ENCODE measurements at regions not wholly inside any gene's neighbourhood (a gene's known extent, or its start where the extent isn't known, plus 50 kb on each side); places are given as distances from the start of the nearest gene placed in this dataset.

DNA sequence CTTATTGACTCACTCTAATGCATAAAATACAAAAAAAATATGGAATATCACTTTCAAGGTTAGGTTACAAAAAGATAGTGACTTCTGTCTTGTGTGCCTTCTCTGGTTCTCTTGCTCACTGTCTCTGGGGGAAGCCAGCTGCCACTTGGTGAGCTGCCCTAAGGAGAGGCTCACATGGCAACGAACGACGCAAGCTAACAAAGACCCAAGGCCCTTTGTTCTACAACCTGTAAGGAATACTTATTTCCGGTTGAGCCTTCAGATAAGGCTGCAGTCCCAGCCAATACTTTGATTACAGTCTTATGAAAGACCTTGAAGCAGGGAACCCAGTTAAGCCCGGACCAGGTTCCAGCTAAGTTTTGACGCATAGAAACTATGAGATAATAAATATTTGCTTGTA lies 242.4 kb upstream of the TBX3 start:
- ChIA-PET CTCF (no interaction called here), POLR2A (no interaction called here)
- Histone ChIP-seq H3K9me1 (replicated peaks; ENCODE audit: control insufficient read depth, extremely low read depth, insufficient read depth, low read length) (no peaks in the 10 kb centered on the region), H3K79me2 (ENCODE audit: control insufficient read depth, insufficient read depth, low read length) (no peaks in the 10 kb centered on the region), H3K4me2 (ENCODE audit: insufficient read depth, low read length) (no peak overlapping the region), H3K36me3 (ENCODE audit: control insufficient read depth in 2 of 2, extremely low read depth in 1 of 2, insufficient read depth in 2 of 2, low read length in 2 of 2) (no peaks in the 10 kb centered on the region), H3K9ac (replicated peaks; ENCODE audit: extremely low read depth, insufficient read depth, low read length) (no peak overlapping the region), H3K9me3 (replicated peaks; ENCODE audit: control insufficient read depth, insufficient read depth, low read length) (peaks cover 5% of the 10 kb centered on the region), H3K27ac (ENCODE audit: insufficient read depth, low read depth, low read length) (no peak overlapping the region), H3K4me1 (ENCODE audit: control insufficient read depth, extremely low read depth, insufficient read depth, low read length) (no peaks in the 10 kb centered on the region), H3K27me3 (ENCODE audit: control insufficient read depth in 2 of 2, insufficient read depth in 2 of 2, low read length in 2 of 2) (no peaks in the 10 kb centered on the region), H2AFZ (ENCODE audit: low read depth, low read length) (no peak overlapping the region), H3K4me3 (replicated peaks in 1 of 3; ENCODE audit: insufficient read depth in 1 of 3, low read depth in 1 of 3, low read length in 3 of 3) (no peak overlapping the region), H4K20me1 (replicated peaks; ENCODE audit: control insufficient read depth, extremely low read depth, insufficient read depth, low read length) (no peaks in the 10 kb centered on the region)
- BruUV-seq (replicated peaks) = no TSS peak
- no peak for TF ChIP-seq FOS (IDR thresholded peaks at IDR 0.05; ENCODE audit: borderline replicate concordance, insufficient read depth, low read length)
- TF ChIP-seq GATA2 (IDR thresholded peaks at IDR 0.05; ENCODE audit: insufficient read depth, insufficient read length, low read depth, low read length) = no peak
- no peak for TF ChIP-seq POLR2A (IDR thresholded peaks at IDR 0.05; ENCODE audit: low read depth, low read length)
- TF ChIP-seq JUN (IDR thresholded peaks at IDR 0.05; ENCODE audit: borderline replicate concordance, insufficient read depth, insufficient read length, low read depth) = no peak
- TF ChIP-seq MYC (IDR thresholded peaks at IDR 0.05; ENCODE audit: low read depth, low read length) = no peak
- no peak for TF ChIP-seq POLR2AphosphoS5 (IDR thresholded peaks at IDR 0.05; ENCODE audit: insufficient read depth, low read depth, low read length)
- TF ChIP-seq, protein P1, sequence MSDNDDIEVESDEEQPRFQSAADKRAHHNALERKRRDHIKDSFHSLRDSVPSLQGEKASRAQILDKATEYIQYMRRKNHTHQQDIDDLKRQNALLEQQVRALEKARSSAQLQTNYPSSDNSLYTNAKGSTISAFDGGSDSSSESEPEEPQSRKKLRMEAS (IDR thresholded peaks at IDR 0.05; ENCODE audit: insufficient read depth, insufficient read length) = no peak
- TF ChIP-seq EZH2 (IDR thresholded peaks at IDR 0.05; ENCODE audit: borderline replicate concordance, low read depth, low read length, severe bottlenecking) = no peak
- DNase-seq (ENCODE audit: low read depth, low spot score) (no peak), FAIRE-seq (no peak)
- dilution Hi-C loops (cut with MboI; ENCODE audit: extremely low pct_ligation_motif_present, low sequenced_read_pairs) = no loop called here
- intact Hi-C loops (cut with micrococcal nuclease) = no loop called here

DNA sequence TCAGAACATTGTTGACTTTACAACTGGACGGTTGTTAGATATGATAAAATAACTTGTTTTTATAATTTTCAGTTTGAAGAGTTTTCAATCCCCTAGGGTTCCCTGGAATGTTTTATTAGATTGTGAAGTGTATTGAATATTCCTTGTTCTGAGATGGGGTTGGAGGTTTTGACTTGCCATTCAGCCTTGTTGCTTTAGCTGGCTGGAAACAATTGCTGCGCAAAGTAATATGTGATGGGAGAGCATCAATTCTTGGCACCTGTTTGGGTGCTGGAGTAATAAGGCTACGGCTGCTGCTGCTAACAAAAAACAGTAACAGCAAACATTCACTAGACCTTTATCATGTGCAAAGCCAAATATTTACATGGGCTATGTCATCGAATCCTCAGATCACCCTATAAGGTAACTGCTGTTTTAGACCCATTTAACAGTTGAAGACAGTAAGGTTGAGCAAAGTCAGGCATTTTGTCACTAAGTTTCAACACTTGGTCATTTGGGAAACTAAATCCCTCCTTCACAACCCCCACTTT lies 241.0 kb upstream of the TBX3 start:
- no peak overlapping the region for H3K4me3 ChIP-seq (replicated peaks in 1 of 3; ENCODE audit: insufficient read depth in 1 of 3, low read depth in 1 of 3, low read length in 3 of 3)
- ChIA-PET CTCF (no interaction called here), POLR2A (no interaction called here)
- no peaks in the 10 kb centered on the region for H3K4me1 ChIP-seq (ENCODE audit: control insufficient read depth, extremely low read depth, insufficient read depth, low read length)
- dilution Hi-C loops (cut with MboI; ENCODE audit: extremely low pct_ligation_motif_present, low sequenced_read_pairs) = no loop called here
- H3K36me3 ChIP-seq (ENCODE audit: control insufficient read depth in 2 of 2, extremely low read depth in 1 of 2, insufficient read depth in 2 of 2, low read length in 2 of 2) = no peaks in the 10 kb centered on the region
- H3K27me3 ChIP-seq (ENCODE audit: control insufficient read depth in 2 of 2, insufficient read depth in 2 of 2, low read length in 2 of 2) = no peaks in the 10 kb centered on the region
- no peak overlapping the region for H3K4me2 ChIP-seq (ENCODE audit: insufficient read depth, low read length)
- TF ChIP-seq POLR2A (IDR thresholded peaks at IDR 0.05; ENCODE audit: low read depth, low read length) (no peak), MYC (IDR thresholded peaks at IDR 0.05; ENCODE audit: low read depth, low read length) (no peak), EZH2 (IDR thresholded peaks at IDR 0.05; ENCODE audit: borderline replicate concordance, low read depth, low read length, severe bottlenecking) (no peak), GATA2 (IDR thresholded peaks at IDR 0.05; ENCODE audit: insufficient read depth, insufficient read length, low read depth, low read length) (no peak), POLR2AphosphoS5 (IDR thresholded peaks at IDR 0.05; ENCODE audit: insufficient read depth, low read depth, low read length) (no peak), JUN (IDR thresholded peaks at IDR 0.05; ENCODE audit: borderline replicate concordance, insufficient read depth, insufficient read length, low read depth) (no peak), FOS (IDR thresholded peaks at IDR 0.05; ENCODE audit: borderline replicate concordance, insufficient read depth, low read length) (no peak)
- TF ChIP-seq, protein P1 (IDR thresholded peaks at IDR 0.05; ENCODE audit: insufficient read depth, insufficient read length) = no peak
- TF ChIP-seq, protein P2, sequence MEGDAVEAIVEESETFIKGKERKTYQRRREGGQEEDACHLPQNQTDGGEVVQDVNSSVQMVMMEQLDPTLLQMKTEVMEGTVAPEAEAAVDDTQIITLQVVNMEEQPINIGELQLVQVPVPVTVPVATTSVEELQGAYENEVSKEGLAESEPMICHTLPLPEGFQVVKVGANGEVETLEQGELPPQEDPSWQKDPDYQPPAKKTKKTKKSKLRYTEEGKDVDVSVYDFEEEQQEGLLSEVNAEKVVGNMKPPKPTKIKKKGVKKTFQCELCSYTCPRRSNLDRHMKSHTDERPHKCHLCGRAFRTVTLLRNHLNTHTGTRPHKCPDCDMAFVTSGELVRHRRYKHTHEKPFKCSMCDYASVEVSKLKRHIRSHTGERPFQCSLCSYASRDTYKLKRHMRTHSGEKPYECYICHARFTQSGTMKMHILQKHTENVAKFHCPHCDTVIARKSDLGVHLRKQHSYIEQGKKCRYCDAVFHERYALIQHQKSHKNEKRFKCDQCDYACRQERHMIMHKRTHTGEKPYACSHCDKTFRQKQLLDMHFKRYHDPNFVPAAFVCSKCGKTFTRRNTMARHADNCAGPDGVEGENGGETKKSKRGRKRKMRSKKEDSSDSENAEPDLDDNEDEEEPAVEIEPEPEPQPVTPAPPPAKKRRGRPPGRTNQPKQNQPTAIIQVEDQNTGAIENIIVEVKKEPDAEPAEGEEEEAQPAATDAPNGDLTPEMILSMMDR (IDR thresholded peaks at IDR 0.05; ENCODE audit: extremely low read depth in 1 of 2, insufficient read depth in 1 of 2, low read depth in 1 of 2, low read length in 2 of 2) = no peak
- DNase-seq (ENCODE audit: low read depth, low spot score) (no peak), FAIRE-seq (no peak)
- no peaks in the 10 kb centered on the region for H3K9me1 ChIP-seq (replicated peaks; ENCODE audit: control insufficient read depth, extremely low read depth, insufficient read depth, low read length)
- no peak overlapping the region for H2AFZ ChIP-seq (ENCODE audit: low read depth, low read length)
- BruUV-seq (replicated peaks) = no TSS peak
- H3K9me3 ChIP-seq (replicated peaks; ENCODE audit: control insufficient read depth, insufficient read depth, low read length) = peaks cover 5% of the 10 kb centered on the region
- no peaks in the 10 kb centered on the region for H3K79me2 ChIP-seq (ENCODE audit: control insufficient read depth, insufficient read depth, low read length)
- H4K20me1 ChIP-seq (replicated peaks; ENCODE audit: control insufficient read depth, extremely low read depth, insufficient read depth, low read length) = no peaks in the 10 kb centered on the region
- intact Hi-C loops (cut with micrococcal nuclease) = no loop called here
- no peak overlapping the region for H3K27ac ChIP-seq (ENCODE audit: insufficient read depth, low read depth, low read length)
- no peak overlapping the region for H3K9ac ChIP-seq (replicated peaks; ENCODE audit: extremely low read depth, insufficient read depth, low read length)

All from endothelial cell of umbilical vein (primary cell).